ENCODE measurements at regions not wholly inside any gene's neighbourhood (a gene's known extent, or its start where the extent isn't known, plus 50 kb on each side); places are given as distances from the start of the nearest gene placed in this dataset.

DNA sequence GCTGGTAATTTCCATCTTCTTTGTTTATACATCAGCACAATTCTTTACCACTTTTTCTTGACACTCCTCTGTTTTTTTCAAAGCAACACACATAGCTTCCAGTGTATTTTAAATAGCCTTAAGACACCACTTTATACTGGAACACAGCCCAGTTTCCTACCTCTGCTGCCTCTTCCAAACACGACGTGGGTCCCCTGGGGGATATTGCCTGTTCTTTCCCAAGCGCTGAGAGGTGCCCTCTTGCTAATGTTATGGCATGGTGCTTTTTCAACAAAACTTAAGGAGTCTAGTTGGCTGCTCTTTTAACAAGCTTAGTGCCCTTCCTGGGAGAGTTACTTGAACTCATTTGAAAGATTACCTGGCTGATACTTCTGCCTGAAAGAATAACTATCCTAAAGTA lies 112.7 kb downstream of the OLFM4 start:
- POLR2A ChIA-PET: no interaction called here
- Histone ChIP-seq H3K79me2 (ENCODE audit: control insufficient read depth, insufficient read depth, low read length) (no peaks in the 10 kb centered on the region), H3K4me1 (ENCODE audit: control insufficient read depth, extremely low read depth, insufficient read depth, low read length) (no peaks in the 10 kb centered on the region), H3K9ac (replicated peaks; ENCODE audit: extremely low read depth, insufficient read depth, low read length) (no peak overlapping the region), H3K4me2 (ENCODE audit: insufficient read depth, low read length) (no peak overlapping the region), H3K27me3 (ENCODE audit: control insufficient read depth in 2 of 2, insufficient read depth in 2 of 2, low read length in 2 of 2) (no peaks in the 10 kb centered on the region), H3K4me3 (replicated peaks in 1 of 3; ENCODE audit: insufficient read depth in 1 of 3, low read depth in 1 of 3, low read length in 3 of 3) (no peak overlapping the region), H3K36me3 (ENCODE audit: control insufficient read depth in 2 of 2, extremely low read depth in 1 of 2, insufficient read depth in 2 of 2, low read length in 2 of 2) (no peaks in the 10 kb centered on the region), H2AFZ (ENCODE audit: low read depth, low read length) (no peak overlapping the region), H3K9me3 (replicated peaks; ENCODE audit: control insufficient read depth, insufficient read depth, low read length) (peaks cover 2% of the 10 kb centered on the region), H3K27ac (ENCODE audit: insufficient read depth, low read depth, low read length) (no peak overlapping the region), H3K9me1 (replicated peaks; ENCODE audit: control insufficient read depth, extremely low read depth, insufficient read depth, low read length) (no peaks in the 10 kb centered on the region), H4K20me1 (replicated peaks; ENCODE audit: control insufficient read depth, extremely low read depth, insufficient read depth, low read length) (no peaks in the 10 kb centered on the region)
- TF ChIP-seq, protein P1, sequence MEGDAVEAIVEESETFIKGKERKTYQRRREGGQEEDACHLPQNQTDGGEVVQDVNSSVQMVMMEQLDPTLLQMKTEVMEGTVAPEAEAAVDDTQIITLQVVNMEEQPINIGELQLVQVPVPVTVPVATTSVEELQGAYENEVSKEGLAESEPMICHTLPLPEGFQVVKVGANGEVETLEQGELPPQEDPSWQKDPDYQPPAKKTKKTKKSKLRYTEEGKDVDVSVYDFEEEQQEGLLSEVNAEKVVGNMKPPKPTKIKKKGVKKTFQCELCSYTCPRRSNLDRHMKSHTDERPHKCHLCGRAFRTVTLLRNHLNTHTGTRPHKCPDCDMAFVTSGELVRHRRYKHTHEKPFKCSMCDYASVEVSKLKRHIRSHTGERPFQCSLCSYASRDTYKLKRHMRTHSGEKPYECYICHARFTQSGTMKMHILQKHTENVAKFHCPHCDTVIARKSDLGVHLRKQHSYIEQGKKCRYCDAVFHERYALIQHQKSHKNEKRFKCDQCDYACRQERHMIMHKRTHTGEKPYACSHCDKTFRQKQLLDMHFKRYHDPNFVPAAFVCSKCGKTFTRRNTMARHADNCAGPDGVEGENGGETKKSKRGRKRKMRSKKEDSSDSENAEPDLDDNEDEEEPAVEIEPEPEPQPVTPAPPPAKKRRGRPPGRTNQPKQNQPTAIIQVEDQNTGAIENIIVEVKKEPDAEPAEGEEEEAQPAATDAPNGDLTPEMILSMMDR (IDR thresholded peaks at IDR 0.05; ENCODE audit: extremely low read depth in 1 of 2, insufficient read depth in 1 of 2, low read depth in 1 of 2, low read length in 2 of 2): no peak
- TF ChIP-seq JUN (IDR thresholded peaks at IDR 0.05; ENCODE audit: borderline replicate concordance, insufficient read depth, insufficient read length, low read depth) (no peak), GATA2 (IDR thresholded peaks at IDR 0.05; ENCODE audit: insufficient read depth, insufficient read length, low read depth, low read length) (no peak), POLR2A (IDR thresholded peaks at IDR 0.05; ENCODE audit: low read depth, low read length) (no peak), MYC (IDR thresholded peaks at IDR 0.05; ENCODE audit: low read depth, low read length) (no peak), POLR2AphosphoS5 (IDR thresholded peaks at IDR 0.05; ENCODE audit: insufficient read depth, low read depth, low read length) (no peak)
- dilution Hi-C loops (cut with MboI; ENCODE audit: extremely low pct_ligation_motif_present, low sequenced_read_pairs) (no loop called here), intact Hi-C loops (cut with micrococcal nuclease) (no loop called here)
- CTCF ChIA-PET: no interaction called here
- no TSS peak for BruUV-seq (replicated peaks)
- no peak for FAIRE-seq
- DNase-seq (ENCODE audit: low read depth, low spot score): no peak

DNA sequence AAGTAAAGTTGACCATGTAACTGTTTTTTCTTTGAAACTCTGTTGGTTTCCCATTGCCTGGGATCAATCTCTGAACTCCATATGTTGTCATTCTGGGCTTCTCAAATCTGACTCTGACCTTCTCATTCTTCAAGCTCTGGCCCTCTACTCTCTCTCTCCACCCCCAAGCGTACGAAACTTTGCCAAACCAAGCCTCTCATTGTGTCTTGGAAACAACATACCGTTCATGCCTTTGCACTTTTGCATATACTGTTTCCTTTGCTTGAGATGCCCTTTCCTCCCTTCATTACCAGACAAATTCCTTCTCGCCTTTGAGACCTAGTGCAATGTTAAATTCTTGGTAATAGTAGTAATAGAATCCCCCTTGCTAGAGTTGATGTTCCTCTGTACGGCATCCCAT lies 113.7 kb downstream of the OLFM4 start:
- intact Hi-C loops (cut with micrococcal nuclease): no loop called here
- no peak for FAIRE-seq
- Histone ChIP-seq H3K27ac (ENCODE audit: insufficient read depth, low read depth, low read length) (no peak overlapping the region), H3K9me1 (replicated peaks; ENCODE audit: control insufficient read depth, extremely low read depth, insufficient read depth, low read length) (no peaks in the 10 kb centered on the region), H3K4me3 (replicated peaks in 1 of 3; ENCODE audit: insufficient read depth in 1 of 3, low read depth in 1 of 3, low read length in 3 of 3) (no peak overlapping the region), H2AFZ (ENCODE audit: low read depth, low read length) (no peak overlapping the region), H3K36me3 (ENCODE audit: control insufficient read depth in 2 of 2, extremely low read depth in 1 of 2, insufficient read depth in 2 of 2, low read length in 2 of 2) (no peaks in the 10 kb centered on the region), H4K20me1 (replicated peaks; ENCODE audit: control insufficient read depth, extremely low read depth, insufficient read depth, low read length) (no peaks in the 10 kb centered on the region), H3K27me3 (ENCODE audit: control insufficient read depth in 2 of 2, insufficient read depth in 2 of 2, low read length in 2 of 2) (no peaks in the 10 kb centered on the region), H3K4me1 (ENCODE audit: control insufficient read depth, extremely low read depth, insufficient read depth, low read length) (no peaks in the 10 kb centered on the region), H3K9ac (replicated peaks; ENCODE audit: extremely low read depth, insufficient read depth, low read length) (no peak overlapping the region), H3K79me2 (ENCODE audit: control insufficient read depth, insufficient read depth, low read length) (no peaks in the 10 kb centered on the region), H3K4me2 (ENCODE audit: insufficient read depth, low read length) (no peak overlapping the region), H3K9me3 (replicated peaks; ENCODE audit: control insufficient read depth, insufficient read depth, low read length) (peaks cover 2% of the 10 kb centered on the region)
- dilution Hi-C loops (cut with MboI; ENCODE audit: extremely low pct_ligation_motif_present, low sequenced_read_pairs): no loop called here
- POLR2A ChIA-PET: no interaction called here
- TF ChIP-seq GATA2 (IDR thresholded peaks at IDR 0.05; ENCODE audit: insufficient read depth, insufficient read length, low read depth, low read length): no peak
- TF ChIP-seq POLR2AphosphoS5 (IDR thresholded peaks at IDR 0.05; ENCODE audit: insufficient read depth, low read depth, low read length): no peak
- TF ChIP-seq, protein P2, sequence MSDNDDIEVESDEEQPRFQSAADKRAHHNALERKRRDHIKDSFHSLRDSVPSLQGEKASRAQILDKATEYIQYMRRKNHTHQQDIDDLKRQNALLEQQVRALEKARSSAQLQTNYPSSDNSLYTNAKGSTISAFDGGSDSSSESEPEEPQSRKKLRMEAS (IDR thresholded peaks at IDR 0.05; ENCODE audit: insufficient read depth, insufficient read length): no peak
- TF ChIP-seq, protein P1 (IDR thresholded peaks at IDR 0.05; ENCODE audit: extremely low read depth in 1 of 2, insufficient read depth in 1 of 2, low read depth in 1 of 2, low read length in 2 of 2): no peak
- TF ChIP-seq FOS (IDR thresholded peaks at IDR 0.05; ENCODE audit: borderline replicate concordance, insufficient read depth, low read length): no peak
- no peak for TF ChIP-seq EZH2 (IDR thresholded peaks at IDR 0.05; ENCODE audit: borderline replicate concordance, low read depth, low read length, severe bottlenecking)
- TF ChIP-seq POLR2A (IDR thresholded peaks at IDR 0.05; ENCODE audit: low read depth, low read length): no peak
- TF ChIP-seq MYC (IDR thresholded peaks at IDR 0.05; ENCODE audit: low read depth, low read length): no peak
- CTCF ChIA-PET: no interaction called here
- no TSS peak for BruUV-seq (replicated peaks)
- DNase-seq (ENCODE audit: low read depth, low spot score): no peak
